NCI-H128 (cell line): ENCODE measurements at regions not wholly inside any gene's neighbourhood (a gene's known extent, or its start where the extent isn't known, plus 50 kb on each side); places are given as distances from the start of the nearest gene placed in this dataset.

ENCODE experiments used
- DNase-seq: peaks from one replicate; lab custom pipeline; 2025; ENCODE audit not compliant: unreplicated experiment; lab: John Stamatoyannopoulos, UW

DNA sequence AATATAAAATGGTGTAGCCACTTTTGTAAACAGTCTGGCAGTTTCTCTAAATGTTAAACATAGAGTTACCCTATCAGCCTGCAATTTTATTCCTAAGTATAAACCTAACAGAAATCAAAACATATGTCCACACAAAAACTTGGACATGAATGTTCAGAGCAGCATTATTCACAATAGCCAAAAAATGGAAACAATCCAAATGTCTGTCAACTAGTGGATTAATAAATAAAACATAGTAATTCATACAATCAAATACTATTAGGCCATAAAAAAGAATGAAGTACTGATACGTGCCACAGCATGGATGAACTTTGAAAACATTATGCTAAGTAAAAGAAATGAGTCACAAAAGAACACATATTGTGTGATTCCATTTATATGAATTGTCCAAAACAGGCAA lies 196.5 kb downstream of the NUAK1 start:
- DNase-seq, result no peak

DNA sequence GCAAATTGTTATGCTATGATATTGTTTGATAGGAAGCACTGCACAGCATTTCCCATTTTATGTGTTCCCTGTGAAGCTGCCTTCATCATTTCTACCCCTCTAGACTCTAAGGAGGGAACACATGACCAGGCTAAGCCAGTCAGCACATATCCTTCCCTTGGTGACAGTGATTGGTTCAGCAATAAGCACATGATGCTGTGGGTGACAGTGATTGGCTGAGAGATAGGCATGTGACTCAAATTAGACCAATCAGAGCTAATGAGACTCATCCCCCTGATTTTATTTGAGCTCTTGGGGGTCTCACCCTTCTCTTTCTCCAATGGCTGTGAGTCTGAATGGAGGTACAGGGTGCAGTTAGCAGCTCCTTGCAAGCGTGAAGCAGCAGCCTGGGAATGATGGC lies 195.2 kb downstream of the NUAK1 start:
- DNase-seq, result no peak

DNA sequence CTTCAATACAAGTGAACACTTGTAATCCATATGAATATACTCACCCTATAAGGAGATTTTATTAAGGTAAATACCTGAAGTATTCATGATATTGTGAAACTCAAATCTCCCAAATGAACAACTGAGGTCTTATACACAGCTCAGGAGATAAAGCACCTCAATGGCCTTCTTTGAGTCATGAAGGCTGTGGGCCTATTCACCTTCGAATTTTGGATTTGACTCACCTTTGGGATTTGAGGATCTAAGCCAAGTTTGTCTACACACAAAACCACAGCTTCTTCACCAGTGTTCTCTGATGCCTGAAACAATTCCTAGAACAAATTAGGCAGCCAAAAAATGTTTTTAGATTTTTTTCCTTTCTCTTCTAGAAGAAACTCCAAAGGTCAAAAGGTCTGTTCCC lies 194.1 kb downstream of the NUAK1 start:
- DNase-seq, result no peak

DNA sequence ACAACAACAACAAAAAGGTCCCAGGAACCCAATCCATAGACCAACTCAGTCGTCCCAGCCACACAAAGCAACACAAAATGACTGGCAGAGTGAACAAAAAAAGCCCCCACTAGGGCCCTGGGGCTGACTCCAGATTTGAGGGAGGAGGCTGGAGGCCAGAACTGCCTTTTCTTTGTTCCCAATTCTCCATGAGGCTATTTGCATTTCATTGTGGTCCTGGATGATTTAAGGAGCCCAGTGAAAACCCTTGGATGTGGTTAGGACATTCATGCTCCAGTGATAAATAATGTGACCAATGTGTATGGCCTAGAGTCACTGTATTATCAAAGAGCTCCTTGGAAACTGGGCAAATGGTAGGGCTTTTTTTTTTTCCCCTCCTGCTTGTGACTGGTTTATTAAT lies 192.9 kb downstream of the NUAK1 start:
- no peak for DNase-seq

DNA sequence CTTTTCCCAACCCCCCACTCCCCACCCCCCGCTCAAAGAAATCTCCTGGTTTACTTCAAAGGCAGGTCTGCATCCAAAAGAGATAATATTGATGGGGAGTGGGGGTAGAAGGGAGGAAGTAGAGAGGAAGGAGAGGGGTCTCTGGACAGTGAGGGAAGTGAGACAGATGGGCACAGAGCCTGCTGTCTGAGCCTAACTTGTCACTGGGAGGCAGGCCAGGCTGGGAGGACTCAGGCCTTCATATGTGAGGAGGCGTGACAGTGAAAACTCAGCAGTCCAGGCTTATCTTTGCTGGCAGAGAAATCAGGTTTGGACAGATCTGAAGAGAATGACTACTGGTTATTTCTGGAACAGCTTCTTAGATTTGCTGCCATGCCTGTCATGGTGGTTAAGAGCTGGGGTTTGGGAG lies 192.3 kb downstream of the NUAK1 start:
- DNase-seq, result no peak

DNA sequence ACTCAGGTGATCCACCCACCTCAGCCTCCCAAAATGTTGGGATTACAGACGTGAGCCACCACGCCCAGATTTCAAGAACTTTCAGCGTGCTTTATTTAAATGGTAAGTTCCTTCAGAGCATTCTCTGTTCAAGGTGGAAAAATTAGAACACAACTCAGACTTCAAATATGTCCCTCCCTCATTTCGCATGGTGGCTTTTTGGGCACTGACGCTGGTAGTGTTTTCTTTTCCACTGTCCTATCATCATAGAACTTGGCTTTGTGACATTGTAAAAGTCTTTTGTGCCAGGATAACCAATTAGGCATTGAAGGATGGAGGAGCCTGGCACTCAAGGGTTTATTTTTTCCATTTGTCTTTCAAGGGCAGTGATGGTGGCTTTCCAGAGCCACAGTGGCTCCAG lies 190.8 kb downstream of the NUAK1 start:
- no peak for DNase-seq

DNA sequence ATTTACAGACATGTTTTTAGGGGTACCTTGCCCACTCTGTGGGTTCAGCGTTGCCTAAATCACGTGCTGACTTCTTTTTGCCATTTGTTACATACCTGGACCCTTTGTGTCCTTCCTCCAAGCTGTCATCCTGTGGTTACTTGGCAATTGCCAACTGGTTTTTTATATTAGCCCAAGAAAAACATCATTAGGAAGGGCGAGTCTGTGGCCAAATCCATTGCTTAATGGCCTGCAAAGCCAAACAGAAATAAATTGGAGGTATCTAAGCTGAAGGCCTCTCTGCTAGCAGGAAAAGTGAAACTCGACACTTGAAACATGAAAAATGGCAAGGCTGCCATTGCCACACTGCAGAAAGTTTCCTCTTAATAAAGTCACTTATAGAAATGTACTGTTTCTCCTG lies 190.4 kb downstream of the NUAK1 start:
- no peak for DNase-seq

DNA sequence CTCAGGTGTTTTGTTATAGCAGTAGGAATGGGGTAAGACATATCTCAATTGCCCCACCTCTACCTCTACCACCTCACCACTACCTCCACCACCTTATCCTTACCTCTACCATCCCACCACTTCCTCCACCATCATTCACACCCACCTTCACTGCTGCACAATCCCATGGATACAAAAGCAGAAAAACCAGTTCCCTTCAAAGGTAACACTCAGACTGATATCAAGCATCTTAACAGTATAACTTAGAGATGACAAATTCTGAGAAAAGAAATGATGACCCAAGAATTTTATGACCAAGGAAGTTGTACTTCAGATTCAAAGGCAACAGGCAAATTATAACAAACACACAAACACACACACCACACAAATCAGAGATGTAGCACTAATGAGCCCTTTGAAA lies 189.4 kb downstream of the NUAK1 start:
- no peak for DNase-seq

DNA sequence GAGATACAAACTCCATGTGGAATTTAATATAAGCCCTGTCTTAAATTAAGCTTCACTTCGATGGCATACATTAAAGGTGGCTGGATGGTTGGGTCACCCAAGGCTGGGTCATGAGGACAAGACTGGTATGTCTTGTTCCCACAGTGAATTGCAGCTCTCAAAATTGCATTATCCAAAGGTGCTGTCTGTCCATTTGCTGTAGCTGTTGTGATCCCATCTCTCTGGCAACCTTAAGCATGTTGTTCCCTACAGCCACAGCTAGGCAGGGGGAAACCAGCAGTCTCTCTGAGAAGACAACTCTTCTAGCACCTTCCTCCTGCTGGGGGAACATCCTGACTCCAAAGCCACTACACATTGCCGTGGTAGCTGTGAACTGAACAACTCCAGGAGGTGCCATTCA lies 187.0 kb downstream of the NUAK1 start:
- DNase-seq, result no peak

DNA sequence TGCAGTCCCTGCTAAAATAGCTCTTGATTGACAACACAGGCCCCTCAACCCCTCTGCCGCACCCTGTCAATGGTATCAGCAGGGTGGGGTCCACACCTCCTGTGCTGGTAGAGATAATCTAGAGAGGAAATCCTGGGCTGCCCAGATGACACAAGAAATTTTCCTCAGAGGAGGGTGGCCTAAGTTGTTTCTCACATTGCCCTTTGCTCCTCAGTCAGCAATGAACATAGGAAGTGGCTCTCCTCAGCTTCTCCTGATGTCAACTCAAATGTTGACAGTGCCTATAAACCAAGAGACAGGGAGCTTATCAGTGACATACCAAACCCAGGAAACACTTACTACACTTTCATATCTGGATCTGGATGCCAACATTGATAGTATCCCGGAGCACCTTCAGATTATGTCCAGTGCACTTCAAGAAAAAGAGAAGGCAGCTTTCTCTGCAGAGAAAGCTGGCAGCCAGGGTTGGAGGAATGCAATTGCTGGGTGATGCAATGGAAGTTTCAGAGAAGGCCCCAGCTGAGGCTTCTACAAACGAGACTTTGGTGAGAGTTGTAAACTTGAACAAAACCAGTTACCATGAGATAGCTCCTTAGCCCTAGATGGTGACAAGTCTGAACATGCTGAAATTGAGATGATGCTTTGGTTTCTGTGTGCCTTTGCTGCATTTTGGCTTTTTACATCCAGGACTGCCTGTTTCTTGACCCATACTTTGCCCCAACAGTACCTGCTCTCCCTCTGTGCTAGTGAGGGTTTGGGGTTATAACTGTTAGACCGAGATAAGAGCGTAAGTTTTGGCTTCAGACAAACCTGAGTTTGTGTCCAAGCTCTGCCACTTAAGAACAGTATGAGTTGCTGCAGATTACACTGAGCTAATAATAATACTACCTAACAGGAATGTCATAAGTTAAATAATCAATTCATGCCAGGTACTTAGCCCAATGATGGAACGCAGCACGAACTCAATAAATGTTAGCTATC lies 183.5 kb downstream of the NUAK1 start:
- DNase-seq, result no peak

DNA sequence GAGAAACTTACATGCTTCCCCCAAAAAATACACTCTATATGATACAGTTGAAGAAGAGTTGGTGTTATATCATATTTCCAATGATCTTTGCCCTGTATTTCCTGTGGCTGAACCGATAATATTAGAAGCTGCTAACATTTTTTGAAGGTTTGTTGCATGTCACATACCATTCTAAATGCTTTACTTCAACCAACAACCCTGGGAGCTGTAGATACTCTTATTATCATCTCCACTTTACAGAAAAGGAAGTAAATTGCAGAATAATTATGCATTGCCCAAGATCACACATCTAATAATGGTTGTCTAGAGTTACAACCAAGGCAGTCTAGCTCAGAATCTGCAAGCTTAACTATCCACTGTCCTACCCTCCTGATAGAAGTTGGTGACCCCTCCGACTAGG lies 182.8 kb downstream of the NUAK1 start:
- DNase-seq, result no peak

DNA sequence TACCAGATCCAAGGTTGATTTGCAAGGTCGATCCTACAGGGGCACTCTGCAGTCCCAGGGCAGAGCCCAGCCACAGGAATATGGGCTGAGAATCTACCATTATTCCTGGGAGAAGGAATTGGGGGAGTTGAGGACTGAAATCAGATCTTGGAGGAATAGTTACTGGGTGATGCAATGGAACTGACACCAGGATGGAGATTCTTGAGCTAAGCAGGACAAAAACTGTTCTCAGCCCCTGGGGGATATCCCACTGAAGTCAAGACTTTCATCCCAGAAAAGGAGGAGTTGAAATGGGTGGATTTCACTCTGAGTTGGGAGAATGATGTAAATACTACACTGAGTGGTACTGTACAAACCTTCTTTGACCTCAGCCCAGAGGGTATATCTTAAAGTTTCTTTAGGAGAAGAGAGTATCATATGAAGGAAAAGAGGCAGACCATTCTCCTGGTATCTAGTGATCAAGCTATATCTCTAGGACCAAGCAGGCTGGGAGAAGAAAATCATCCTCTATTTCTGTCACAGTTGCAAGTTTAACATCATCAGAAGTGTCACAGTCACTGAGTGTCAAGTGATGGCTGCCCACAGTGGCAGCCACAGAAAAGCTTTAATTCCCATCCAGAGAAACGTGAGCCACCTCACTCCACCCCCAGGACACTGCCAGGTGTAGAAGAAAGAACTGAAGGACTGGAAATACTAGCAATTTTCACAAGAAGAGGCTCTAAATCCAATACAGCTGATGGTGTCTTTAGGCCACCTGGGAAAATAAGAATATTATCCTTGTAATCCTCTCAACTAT lies 181.9 kb downstream of the NUAK1 start:
- no peak for DNase-seq

DNA sequence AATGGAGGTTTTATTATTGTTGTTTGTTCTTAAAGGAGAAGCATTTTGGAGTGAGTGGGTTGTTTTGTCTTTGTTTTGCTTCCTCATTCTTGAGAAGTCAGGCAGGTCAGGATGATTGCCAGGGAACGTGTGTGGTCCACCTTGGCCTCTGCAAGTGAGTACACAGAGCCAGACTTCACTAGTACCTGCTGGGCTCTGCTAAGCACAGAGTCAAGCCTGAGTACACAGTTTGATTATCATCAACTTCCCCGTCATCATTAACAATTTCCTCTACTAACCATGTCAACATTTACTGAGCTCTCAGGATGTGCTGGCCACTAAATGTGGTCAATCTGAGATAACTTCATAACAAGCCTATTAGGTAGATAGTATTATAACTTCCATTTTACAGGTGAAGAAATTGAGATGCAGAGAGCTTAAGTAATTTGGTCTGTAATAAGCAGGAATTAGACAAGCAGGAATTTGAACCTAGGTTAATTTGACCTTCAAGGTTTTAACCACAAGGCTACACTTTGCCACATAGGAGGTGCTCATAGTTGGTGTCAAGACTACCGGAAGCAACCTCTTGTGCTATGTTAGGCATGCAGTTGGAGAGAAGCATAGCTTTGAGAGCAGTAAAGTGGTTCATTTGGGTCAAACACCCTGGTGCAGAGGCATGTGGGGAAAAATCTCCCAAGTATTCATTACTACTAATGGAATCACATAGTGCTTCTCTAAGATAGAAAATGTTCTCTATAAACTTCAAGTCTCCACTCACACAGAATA lies 178.3 kb downstream of the NUAK1 start:
- DNase-seq, result no peak

DNA sequence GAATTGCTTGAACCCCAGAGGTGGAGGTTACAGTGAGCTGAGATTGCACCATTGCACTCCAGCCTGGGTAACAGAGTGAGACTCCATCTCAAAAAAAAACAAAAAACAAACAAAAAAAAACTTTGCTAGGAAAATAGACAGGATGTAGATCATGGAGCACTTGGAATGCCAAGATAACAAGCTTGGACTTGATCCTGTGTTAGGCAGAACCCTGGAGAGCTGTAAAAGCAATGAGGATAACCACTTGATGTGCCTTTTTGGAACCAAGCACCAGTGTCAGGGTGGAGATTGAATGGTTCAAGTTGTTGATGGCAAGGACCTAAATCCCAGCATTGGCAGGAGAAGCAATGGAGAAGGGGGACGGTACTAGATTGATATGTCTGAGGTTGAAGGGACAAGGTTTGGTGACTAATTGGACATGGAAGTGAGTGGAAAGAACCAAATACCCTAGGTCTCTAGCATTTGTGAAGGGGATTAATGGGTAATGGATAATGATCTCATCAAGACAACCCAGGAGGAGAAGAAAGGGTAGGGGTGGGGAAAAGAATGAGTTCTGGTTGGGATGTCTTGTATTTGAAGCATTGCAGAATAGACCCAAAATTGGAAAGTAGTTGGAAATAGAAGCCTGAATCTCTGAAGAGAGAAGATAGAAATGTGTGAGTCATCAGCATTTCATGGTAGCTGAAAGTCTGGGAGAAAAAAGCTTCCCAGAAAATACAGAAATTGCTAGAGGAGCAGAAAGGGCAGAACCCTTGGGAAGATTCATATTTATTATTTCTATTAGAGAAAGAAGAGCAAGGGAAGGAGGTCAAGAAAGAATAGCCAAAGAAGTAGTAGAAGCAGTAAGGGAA lies 176.7 kb downstream of the NUAK1 start:
- no peak for DNase-seq

DNA sequence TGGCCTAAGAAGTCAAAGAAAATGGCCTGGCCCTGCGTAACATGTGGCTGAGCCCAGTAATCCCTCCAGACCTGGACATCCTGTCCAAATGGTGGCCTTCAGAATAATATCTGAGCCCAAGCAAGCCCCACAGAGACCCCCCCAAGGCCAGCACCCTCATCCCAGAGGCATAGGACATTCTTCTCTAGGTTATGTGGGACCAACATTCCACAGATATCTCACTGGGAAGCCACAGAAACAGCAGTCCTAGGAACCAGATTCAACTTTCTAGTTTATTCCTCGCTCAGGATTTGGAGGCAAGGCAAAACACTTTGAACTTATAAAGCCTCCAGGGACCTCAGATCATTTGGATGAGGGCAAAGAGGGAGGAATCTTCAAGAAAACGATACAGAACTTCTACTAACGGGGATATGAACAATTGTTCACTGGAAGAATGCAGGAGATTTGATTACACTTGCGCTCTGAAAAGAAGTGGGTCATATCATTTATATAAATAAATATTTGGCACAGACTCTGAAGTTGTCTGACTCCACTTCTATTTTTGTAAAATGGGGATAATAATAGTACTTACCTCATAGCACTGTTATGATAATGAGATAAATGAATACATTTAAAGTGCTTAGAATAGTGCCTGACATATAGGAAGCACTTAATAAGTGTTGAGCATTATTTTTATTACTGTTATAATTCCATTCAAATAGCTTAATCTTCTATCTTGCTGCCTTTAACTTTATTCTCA lies 171.5 kb downstream of the NUAK1 start:
- DNase-seq, result no peak

DNA sequence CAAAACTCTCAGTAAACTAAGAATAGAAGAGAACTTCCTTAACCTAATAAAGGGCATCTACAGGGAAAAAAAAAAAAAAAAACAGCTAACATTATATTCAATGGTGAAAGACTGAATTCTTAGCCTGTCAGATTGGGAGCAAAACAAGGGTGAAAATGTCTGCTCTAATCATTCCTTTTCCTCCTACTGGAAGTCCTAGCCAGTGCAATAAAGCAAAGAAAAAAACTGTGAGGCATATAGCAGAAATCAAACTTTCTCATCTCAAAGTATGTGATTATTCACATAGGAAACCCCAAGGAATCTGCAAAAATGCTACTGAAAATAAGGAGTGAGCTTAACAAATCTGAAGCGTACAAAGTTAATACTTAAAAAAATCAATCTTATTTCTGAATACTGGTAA lies 170.7 kb downstream of the NUAK1 start:
- no peak for DNase-seq

DNA sequence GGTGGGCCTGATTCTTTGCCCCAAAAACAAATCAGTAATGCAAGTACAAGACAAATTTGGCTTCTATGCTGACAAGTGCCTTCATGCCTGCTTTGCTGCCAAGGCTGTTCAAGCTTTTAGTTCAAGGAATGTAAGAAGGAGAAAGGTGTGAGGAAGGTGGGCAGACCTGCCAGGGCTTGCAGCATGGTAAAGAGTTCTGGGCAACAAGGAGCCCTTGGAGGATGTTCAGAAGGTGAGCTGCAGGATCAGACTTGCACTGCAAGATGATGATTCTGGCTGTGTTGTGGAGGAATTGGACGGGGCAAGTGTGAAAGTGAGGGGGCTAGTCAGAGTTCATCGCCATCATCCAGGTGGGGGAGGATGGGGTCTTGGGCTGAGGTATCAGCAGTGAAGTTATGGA lies 167.9 kb downstream of the NUAK1 start:
- DNase-seq, result no peak

DNA sequence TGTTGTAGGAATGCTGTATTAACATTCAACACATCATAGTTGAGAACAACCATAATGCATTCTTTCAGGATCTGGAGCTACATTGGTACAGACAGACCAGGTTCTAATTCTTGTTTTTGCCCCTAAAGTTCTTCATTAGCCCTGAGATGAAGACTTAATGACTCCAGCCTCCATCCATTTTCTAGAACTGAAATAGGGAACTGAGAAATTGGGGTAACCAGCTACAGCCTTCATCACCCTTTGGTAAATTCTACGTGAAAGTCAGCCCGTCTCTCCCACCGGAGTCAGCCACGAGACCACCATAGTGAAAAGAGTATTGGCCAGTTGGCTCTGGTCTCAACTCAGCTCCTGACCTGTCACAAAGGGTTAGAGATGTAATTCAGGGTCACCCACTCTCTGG lies 164.0 kb downstream of the NUAK1 start:
- no peak for DNase-seq

DNA sequence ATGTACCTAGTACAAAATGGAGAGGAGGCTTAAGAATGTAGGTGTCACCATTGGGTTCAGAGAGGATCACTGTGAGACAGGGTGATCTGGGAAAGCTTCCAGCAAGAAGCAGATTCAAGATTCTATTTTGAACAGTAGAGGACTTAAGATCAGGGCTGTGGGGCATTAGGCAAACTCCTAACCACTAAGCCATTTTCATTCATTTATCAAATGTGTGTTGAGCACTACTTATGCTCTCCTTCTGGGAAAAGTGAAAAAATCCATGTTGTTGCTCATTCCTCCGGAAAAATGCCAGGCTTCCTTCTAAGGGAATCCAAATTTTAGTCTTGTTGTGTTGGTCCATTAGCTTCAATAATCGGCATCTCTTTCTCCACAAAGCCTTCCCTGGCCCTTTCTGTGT lies 163.4 kb downstream of the NUAK1 start:
- no peak for DNase-seq

DNA sequence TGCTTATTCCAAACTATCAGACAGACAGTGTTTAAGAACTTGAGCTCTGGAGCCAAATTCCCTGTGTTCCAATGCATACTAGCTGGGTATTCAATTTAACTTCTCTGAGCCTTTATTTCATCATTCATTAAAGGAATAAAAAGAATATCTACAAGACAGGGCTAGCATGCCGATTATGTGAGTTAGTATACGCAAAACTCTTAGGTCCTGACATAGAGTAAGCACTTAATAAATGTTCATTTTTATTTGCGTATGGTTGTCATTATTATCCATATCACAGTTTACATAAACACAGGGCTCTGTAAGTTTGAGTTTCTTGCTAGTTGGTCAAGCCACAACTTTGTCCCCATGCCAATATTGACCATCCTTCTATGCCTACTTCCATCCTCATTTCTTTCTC lies 161.5 kb downstream of the NUAK1 start:
- DNase-seq, result no peak
